Panc1 (cell line): ENCODE measurements at regions not wholly inside any gene's neighbourhood (a gene's known extent, or its start where the extent isn't known, plus 50 kb on each side); places are given as distances from the start of the nearest gene placed in this dataset.

Experiments
- POLR2AphosphoS5 ChIP-seq: IDR thresholded peaks from 2 replicates; pipeline ENCODE4 v1.6.1; 2012; ENCODE audit warnings: mild to moderate bottlenecking, low read depth, low read length, moderate library complexity
- SIN3A ChIP-seq: IDR thresholded peaks from 2 replicates; pipeline ENCODE4 v1.6.1; 2012; ENCODE audit warnings: low read depth, mild to moderate bottlenecking, low read length, moderate library complexity, borderline replicate concordance; ENCODE audit not compliant: insufficient read depth
- TCF7L2 ChIP-seq: IDR thresholded peaks from 2 replicates; pipeline ENCODE4 v1.6.1; 2011; ENCODE audit warnings: mild to moderate bottlenecking, low read depth, low read length, inconsistent platforms
- TF ChIP-seq, protein P1 (sequence below): fragments of 450-650 bp; IDR thresholded peaks from 2 replicates; pipeline ENCODE4 v1.5.1; 2017; ENCODE audit warnings: mild to moderate bottlenecking
- TF ChIP-seq, protein P2 (sequence below), 2 experiments: IDR thresholded peaks; 2 replicates each; pipeline ENCODE4 v1.6.1; 2011 to 2012; ENCODE audit warnings: low read depth in 2 of 2, control low read depth in 1 of 2, low read length in 1 of 2, mild to moderate bottlenecking in 1 of 2, moderate library complexity in 1 of 2; ENCODE audit not compliant: insufficient read depth in 1 of 2

DNA sequence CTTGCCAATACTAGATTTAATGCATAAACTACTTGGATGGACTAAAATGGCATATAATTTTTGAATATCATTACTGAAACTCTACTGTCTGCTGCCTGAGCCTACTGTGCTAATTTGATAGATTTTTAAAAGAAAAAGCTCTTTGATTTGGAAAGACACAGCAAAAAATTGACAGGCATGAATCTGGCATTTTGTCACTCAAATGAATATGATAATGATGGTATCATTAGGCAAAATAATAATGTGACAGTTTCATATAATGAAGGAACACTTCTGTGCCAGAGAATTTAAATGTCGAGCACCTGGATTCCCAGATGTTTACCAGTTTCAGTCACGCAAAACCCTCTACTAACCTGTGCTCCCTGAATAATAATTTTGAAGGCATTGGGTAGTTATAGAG is 60.0 kb upstream of the SLC13A1 start:
- TF ChIP-seq, protein P1, sequence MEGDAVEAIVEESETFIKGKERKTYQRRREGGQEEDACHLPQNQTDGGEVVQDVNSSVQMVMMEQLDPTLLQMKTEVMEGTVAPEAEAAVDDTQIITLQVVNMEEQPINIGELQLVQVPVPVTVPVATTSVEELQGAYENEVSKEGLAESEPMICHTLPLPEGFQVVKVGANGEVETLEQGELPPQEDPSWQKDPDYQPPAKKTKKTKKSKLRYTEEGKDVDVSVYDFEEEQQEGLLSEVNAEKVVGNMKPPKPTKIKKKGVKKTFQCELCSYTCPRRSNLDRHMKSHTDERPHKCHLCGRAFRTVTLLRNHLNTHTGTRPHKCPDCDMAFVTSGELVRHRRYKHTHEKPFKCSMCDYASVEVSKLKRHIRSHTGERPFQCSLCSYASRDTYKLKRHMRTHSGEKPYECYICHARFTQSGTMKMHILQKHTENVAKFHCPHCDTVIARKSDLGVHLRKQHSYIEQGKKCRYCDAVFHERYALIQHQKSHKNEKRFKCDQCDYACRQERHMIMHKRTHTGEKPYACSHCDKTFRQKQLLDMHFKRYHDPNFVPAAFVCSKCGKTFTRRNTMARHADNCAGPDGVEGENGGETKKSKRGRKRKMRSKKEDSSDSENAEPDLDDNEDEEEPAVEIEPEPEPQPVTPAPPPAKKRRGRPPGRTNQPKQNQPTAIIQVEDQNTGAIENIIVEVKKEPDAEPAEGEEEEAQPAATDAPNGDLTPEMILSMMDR: no peak
- TF ChIP-seq POLR2AphosphoS5: no peak
- TF ChIP-seq TCF7L2: no peak
- TF ChIP-seq, protein P2, sequence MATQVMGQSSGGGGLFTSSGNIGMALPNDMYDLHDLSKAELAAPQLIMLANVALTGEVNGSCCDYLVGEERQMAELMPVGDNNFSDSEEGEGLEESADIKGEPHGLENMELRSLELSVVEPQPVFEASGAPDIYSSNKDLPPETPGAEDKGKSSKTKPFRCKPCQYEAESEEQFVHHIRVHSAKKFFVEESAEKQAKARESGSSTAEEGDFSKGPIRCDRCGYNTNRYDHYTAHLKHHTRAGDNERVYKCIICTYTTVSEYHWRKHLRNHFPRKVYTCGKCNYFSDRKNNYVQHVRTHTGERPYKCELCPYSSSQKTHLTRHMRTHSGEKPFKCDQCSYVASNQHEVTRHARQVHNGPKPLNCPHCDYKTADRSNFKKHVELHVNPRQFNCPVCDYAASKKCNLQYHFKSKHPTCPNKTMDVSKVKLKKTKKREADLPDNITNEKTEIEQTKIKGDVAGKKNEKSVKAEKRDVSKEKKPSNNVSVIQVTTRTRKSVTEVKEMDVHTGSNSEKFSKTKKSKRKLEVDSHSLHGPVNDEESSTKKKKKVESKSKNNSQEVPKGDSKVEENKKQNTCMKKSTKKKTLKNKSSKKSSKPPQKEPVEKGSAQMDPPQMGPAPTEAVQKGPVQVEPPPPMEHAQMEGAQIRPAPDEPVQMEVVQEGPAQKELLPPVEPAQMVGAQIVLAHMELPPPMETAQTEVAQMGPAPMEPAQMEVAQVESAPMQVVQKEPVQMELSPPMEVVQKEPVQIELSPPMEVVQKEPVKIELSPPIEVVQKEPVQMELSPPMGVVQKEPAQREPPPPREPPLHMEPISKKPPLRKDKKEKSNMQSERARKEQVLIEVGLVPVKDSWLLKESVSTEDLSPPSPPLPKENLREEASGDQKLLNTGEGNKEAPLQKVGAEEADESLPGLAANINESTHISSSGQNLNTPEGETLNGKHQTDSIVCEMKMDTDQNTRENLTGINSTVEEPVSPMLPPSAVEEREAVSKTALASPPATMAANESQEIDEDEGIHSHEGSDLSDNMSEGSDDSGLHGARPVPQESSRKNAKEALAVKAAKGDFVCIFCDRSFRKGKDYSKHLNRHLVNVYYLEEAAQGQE (IDR thresholded peaks at IDR 0.05; ENCODE audit: insufficient read depth in 1 of 2, low read depth in 2 of 2, low read length in 1 of 2): no peak
- no peak for TF ChIP-seq SIN3A
